ENCODE measurements at regions not wholly inside any gene's neighbourhood (a gene's known extent, or its start where the extent isn't known, plus 50 kb on each side); places are given as distances from the start of the nearest gene placed in this dataset.
A peak's percentile ranks its signal among the peaks of the same experiment; 100 is the strongest.

GRCh38 chr4:148779771-148780170, 337.6 kb upstream of the NR3C2 start:
- no peak for TF ChIP-seq CTCF (IDR thresholded peaks at IDR 0.05; ENCODE audit: insufficient read depth in 1 of 2, low read depth in 1 of 2, low read length in 1 of 2, severe bottlenecking in 1 of 2, unreplicated experiment in 1 of 2)
- POLR2A ChIA-PET: no interaction called here
- Histone ChIP-seq H3K9me3 (no peaks in the 10 kb centered on the region), H3K27me3 (replicated peaks; ENCODE audit: control insufficient read depth, insufficient read depth, low read length) (no peaks in the 10 kb centered on the region), H3K4me1 (peaks cover 24% of the 10 kb centered on the region), H3K36me3 (ENCODE audit: control insufficient read depth, insufficient read depth, low read length) (no peaks in the 10 kb centered on the region), H3K4me3 (ENCODE audit: low read depth, low read length) (no peak overlapping the region)
- intact Hi-C loops (cut with micrococcal nuclease; ENCODE audit: unreplicated experiment): loop anchor here (5.0 to 10.0 kb wide), 2 partner anchors 73 to 245 kb away; no protein-coding TSS in a partner anchor
- no TSS peak for BruUV-seq (replicated peaks)
- no peaks in the 10 kb centered on the region for H3K27me3 Mint-ChIP-seq (ENCODE audit: insufficient read depth, unreplicated experiment)
- H3K9me3 Mint-ChIP-seq (ENCODE audit: unreplicated experiment): peaks cover 11% of the 10 kb centered on the region
- H3K4me1 Mint-ChIP-seq (ENCODE audit: low read depth, unreplicated experiment): peaks cover 12% of the 10 kb centered on the region
- CTCF ChIA-PET: no interaction called here
- peaks cover 6% of the 10 kb centered on the region for H3K36me3 Mint-ChIP-seq (ENCODE audit: insufficient read depth, unreplicated experiment)
- no peak overlapping the region for H3K4me3 Mint-ChIP-seq (ENCODE audit: unreplicated experiment)
- DNase-seq: peak; percentile 14 to 40
- H3K27ac Mint-ChIP-seq (ENCODE audit: unreplicated experiment): no peak overlapping the region

- H3K4me1 Mint-ChIP-seq (ENCODE audit: low read depth, unreplicated experiment): peaks cover 12% of the 10 kb centered on the region
- no peak for DNase-seq
- peaks cover 6% of the 10 kb centered on the region for H3K36me3 Mint-ChIP-seq (ENCODE audit: insufficient read depth, unreplicated experiment)
- intact Hi-C loops (cut with micrococcal nuclease; ENCODE audit: unreplicated experiment): no loop called here
- H3K4me3 ChIP-seq (ENCODE audit: low read depth, low read length): no peak overlapping the region
- no peaks in the 10 kb centered on the region for H3K36me3 ChIP-seq (ENCODE audit: control insufficient read depth, insufficient read depth, low read length)
- BruUV-seq (replicated peaks): no TSS peak
- no peak overlapping the region for H3K4me3 Mint-ChIP-seq (ENCODE audit: unreplicated experiment)
- no peaks in the 10 kb centered on the region for H3K27me3 ChIP-seq (replicated peaks; ENCODE audit: control insufficient read depth, insufficient read depth, low read length)
- no peak overlapping the region for H3K27ac Mint-ChIP-seq (ENCODE audit: unreplicated experiment)
- H3K27me3 Mint-ChIP-seq (ENCODE audit: insufficient read depth, unreplicated experiment): no peaks in the 10 kb centered on the region
- CTCF ChIA-PET: no interaction called here
- peaks cover 24% of the 10 kb centered on the region for H3K4me1 ChIP-seq
- H3K9me3 ChIP-seq: no peaks in the 10 kb centered on the region
- no peak for TF ChIP-seq CTCF (IDR thresholded peaks at IDR 0.05; ENCODE audit: insufficient read depth in 1 of 2, low read depth in 1 of 2, low read length in 1 of 2, severe bottlenecking in 1 of 2, unreplicated experiment in 1 of 2)
- POLR2A ChIA-PET: no interaction called here
- H3K9me3 Mint-ChIP-seq (ENCODE audit: unreplicated experiment): peaks cover 11% of the 10 kb centered on the region
These were observed 336.9 kb upstream of the NR3C2 start for GRCh38 chr4:148778980-148779675.

GRCh38 chr4:148776941-148777340, 334.7 kb upstream of the NR3C2 start:
- Histone ChIP-seq H3K4me3 (ENCODE audit: low read depth, low read length) (no peak overlapping the region), H3K36me3 (ENCODE audit: control insufficient read depth, insufficient read depth, low read length) (no peaks in the 10 kb centered on the region), H3K4me1 (peaks cover 14% of the 10 kb centered on the region), H3K9me3 (no peaks in the 10 kb centered on the region), H3K27me3 (replicated peaks; ENCODE audit: control insufficient read depth, insufficient read depth, low read length) (no peaks in the 10 kb centered on the region)
- no peak for DNase-seq
- ChIA-PET CTCF (no interaction called here), POLR2A (no interaction called here)
- Mint-ChIP-seq H3K27me3 (ENCODE audit: insufficient read depth, unreplicated experiment) (peaks cover 3% of the 10 kb centered on the region), H3K4me1 (ENCODE audit: low read depth, unreplicated experiment) (peaks cover 4% of the 10 kb centered on the region), H3K4me3 (ENCODE audit: unreplicated experiment) (no peak overlapping the region), H3K27ac (ENCODE audit: unreplicated experiment) (no peak overlapping the region), H3K9me3 (ENCODE audit: unreplicated experiment) (peaks cover 3% of the 10 kb centered on the region), H3K36me3 (ENCODE audit: insufficient read depth, unreplicated experiment) (no peaks in the 10 kb centered on the region)
- TF ChIP-seq CTCF (IDR thresholded peaks at IDR 0.05; ENCODE audit: insufficient read depth in 1 of 2, low read depth in 1 of 2, low read length in 1 of 2, severe bottlenecking in 1 of 2, unreplicated experiment in 1 of 2): no peak
- intact Hi-C loops (cut with micrococcal nuclease; ENCODE audit: unreplicated experiment): no loop called here
- no TSS peak for BruUV-seq (replicated peaks)
